SK-N-DZ (cell line): ENCODE measurements at regions not wholly inside any gene's neighbourhood (a gene's known extent, or its start where the extent isn't known, plus 50 kb on each side); places are given as distances from the start of the nearest gene placed in this dataset.
A peak's percentile ranks its signal among the peaks of the same experiment; 100 is the strongest.
"Not testable (repeated sequence)": the region's sequence is repeated elsewhere in the genome, so short reads cannot be mapped to it uniquely, and the experiment has no call there.

ENCODE experiments used
- DNase-seq: peaks from one replicate; pipeline ENCODE4 v3.0.0-alpha.2; 2015; ENCODE audit warnings: low spot score

GRCh38 chr12:91492648-91493047, 310.0 kb upstream of the DCN start:
- no peak for DNase-seq

- no peak for DNase-seq
These were observed 308.2 kb upstream of the DCN start for GRCh38 chr12:91490667-91491311.

GRCh38 chr12:91483471-91483985, 300.9 kb upstream of the DCN start:
- no peak for DNase-seq

- DNase-seq: no peak
These were observed 299.6 kb upstream of the DCN start for GRCh38 chr12:91482231-91482630.

GRCh38 chr12:91478500-91478899, 295.9 kb upstream of the DCN start:
- DNase-seq: no peak

GRCh38 chr12:91467686-91468085, 285.1 kb upstream of the DCN start:
- DNase-seq: no peak

GRCh38 chr12:91461061-91461460, 278.4 kb upstream of the DCN start:
- no peak for DNase-seq

GRCh38 chr12:91460469-91460868, 277.9 kb upstream of the DCN start:
- DNase-seq: no peak

- DNase-seq: peak; percentile 17
These were observed 272.7 kb upstream of the DCN start for GRCh38 chr12:91455321-91455720.

GRCh38 chr12:91454179-91454578, 271.6 kb upstream of the DCN start:
- DNase-seq: no peak

GRCh38 chr12:91452464-91452863, 269.8 kb upstream of the DCN start:
- DNase-seq: not testable (repeated sequence)

GRCh38 chr12:91441993-91442952, 259.7 kb upstream of the DCN start:
- no peak for DNase-seq

- no peak for DNase-seq
These were observed 258.6 kb upstream of the DCN start for GRCh38 chr12:91441246-91441645.

- DNase-seq: no peak
These were observed 251.5 kb upstream of the DCN start for GRCh38 chr12:91434081-91434480.

GRCh38 chr12:91432755-91433154, 250.1 kb upstream of the DCN start:
- no peak for DNase-seq

GRCh38 chr12:91432089-91432488, 249.5 kb upstream of the DCN start:
- no peak for DNase-seq

- no peak for DNase-seq
These were observed 241.9 kb upstream of the DCN start for GRCh38 chr12:91424506-91424905.

GRCh38 chr12:91423693-91424050, 241.1 kb upstream of the DCN start:
- no peak for DNase-seq

- no peak for DNase-seq
These were observed 240.4 kb upstream of the DCN start for GRCh38 chr12:91422811-91423692.

- DNase-seq: no peak
These were observed 239.5 kb upstream of the DCN start for GRCh38 chr12:91422127-91422526.

GRCh38 chr12:91419809-91420208, 237.2 kb upstream of the DCN start:
- no peak for DNase-seq
